Keratinocyte (primary cell): ENCODE measurements at regions not wholly inside any gene's neighbourhood (a gene's known extent, or its start where the extent isn't known, plus 50 kb on each side); places are given as distances from the start of the nearest gene placed in this dataset.

Experiments
- DNase-seq: peaks from one replicate; pipeline ENCODE4 v3.0.0-alpha.2; 2011; ENCODE audit warnings: low read depth, missing footprints, low spot score
- FAIRE-seq: peaks from 2 replicates; lab custom pipeline; 2011; peaks lifted over from hg19 to GRCh38; lab: Jason Lieb, UNC
- H2AFZ ChIP-seq: 2 replicates; pipeline ENCODE4 v1.6.0; 2012; ENCODE audit warnings: low read length, control low read depth, inconsistent platforms; ENCODE audit not compliant: control insufficient read depth
- H3K27ac ChIP-seq: 2 replicates; pipeline ENCODE4 v1.5.1; 2011; ENCODE audit warnings: low read length; ENCODE audit not compliant: control insufficient read depth, insufficient read depth
- H3K27me3 ChIP-seq: 3 replicates; pipeline ENCODE4 v1.6.0; 2011; ENCODE audit warnings: low read length; ENCODE audit not compliant: control insufficient read depth, insufficient read depth; ENCODE audit errors: extremely low read depth
- H3K36me3 ChIP-seq, 2 experiments: 2 replicates in 1 of 2; 3 replicates in 1 of 2; pipeline ENCODE4 v1.5.1; 2011; ENCODE audit warnings: low read length in 2 of 2, mild to moderate bottlenecking in 1 of 2; ENCODE audit not compliant: control insufficient read depth in 2 of 2, insufficient read depth in 2 of 2; ENCODE audit errors: extremely low read depth in 1 of 2
- H3K4me1 ChIP-seq: 3 replicates; pipeline ENCODE4 v1.5.1; 2011; ENCODE audit warnings: low read length; ENCODE audit not compliant: control insufficient read depth, insufficient read depth; ENCODE audit errors: extremely low read depth
- H3K4me2 ChIP-seq: 3 replicates; pipeline ENCODE4 v1.6.0; 2011; ENCODE audit warnings: low read depth, low read length; ENCODE audit not compliant: control insufficient read depth, insufficient read depth; ENCODE audit errors: extremely low read depth
- H3K4me3 ChIP-seq, 3 experiments: fragments of 200-600 bp in 1 of 3; sonication (generic) in 1 of 3; 2 replicates in 2 of 3; 3 replicates in 1 of 3; pipeline ENCODE4 v1.5.1; 2011 to 2016; ENCODE audit warnings: low read length in 3 of 3, mild to moderate bottlenecking in 3 of 3, control low read depth in 2 of 3, inconsistent platforms in 1 of 3, low read depth in 1 of 3, mixed read lengths in 1 of 3, mixed run types in 1 of 3, moderate library complexity in 1 of 3; ENCODE audit not compliant: control insufficient read depth in 2 of 3, insufficient read depth in 2 of 3; ENCODE audit errors: extremely low read depth in 1 of 3
- H3K79me2 ChIP-seq: 2 replicates; pipeline ENCODE4 v1.6.0; 2012; ENCODE audit warnings: low read length; ENCODE audit not compliant: control insufficient read depth, insufficient read depth
- H3K9ac ChIP-seq: 3 replicates; pipeline ENCODE4 v1.6.0; 2011; ENCODE audit warnings: low read length; ENCODE audit not compliant: control insufficient read depth, insufficient read depth; ENCODE audit errors: extremely low read depth
- H3K9me1 ChIP-seq: 3 replicates; pipeline ENCODE4 v1.6.0; 2011; ENCODE audit warnings: low read length; ENCODE audit not compliant: control insufficient read depth, insufficient read depth; ENCODE audit errors: extremely low read depth
- H3K9me3 ChIP-seq: 2 replicates; pipeline ENCODE4 v1.5.1; 2012; ENCODE audit warnings: low read depth, low read length; ENCODE audit not compliant: control insufficient read depth
- H4K20me1 ChIP-seq: 3 replicates; pipeline ENCODE4 v1.6.0; 2011; ENCODE audit warnings: low read length; ENCODE audit not compliant: control insufficient read depth, insufficient read depth; ENCODE audit errors: extremely low read depth
- EZH2 ChIP-seq: IDR thresholded peaks from one replicate; pipeline ENCODE4 v1.6.1; 2012; ENCODE audit warnings: inconsistent platforms, mild to moderate bottlenecking, low read length, moderate library complexity
- dilution Hi-C: fragments of 300-500 bp; cut with MboI; formaldehyde crosslinking; loops from one replicate; pipeline ENCODE4 v1.7.0; 2020; ENCODE audit warnings: low sequenced_read_pairs; ENCODE audit not compliant: extremely low pct_ligation_motif_present
- TF ChIP-seq, protein P1 (sequence below), 3 experiments: IDR thresholded peaks in 1 of 3; conservative IDR thresholded peaks in 1 of 3; optimal IDR thresholded peaks in 1 of 3; 2 replicates in 2 of 3; 3 replicates in 1 of 3; pipeline versions ENCODE3 to v1.5.1; 2011; ENCODE audit warnings: low read length in 3 of 3, mild to moderate bottlenecking in 3 of 3, moderate library complexity in 2 of 3, control low read depth in 1 of 3, inconsistent platforms in 1 of 3; ENCODE audit not compliant: insufficient read depth in 2 of 3; ENCODE audit errors: extremely low read depth in 1 of 3

DNA sequence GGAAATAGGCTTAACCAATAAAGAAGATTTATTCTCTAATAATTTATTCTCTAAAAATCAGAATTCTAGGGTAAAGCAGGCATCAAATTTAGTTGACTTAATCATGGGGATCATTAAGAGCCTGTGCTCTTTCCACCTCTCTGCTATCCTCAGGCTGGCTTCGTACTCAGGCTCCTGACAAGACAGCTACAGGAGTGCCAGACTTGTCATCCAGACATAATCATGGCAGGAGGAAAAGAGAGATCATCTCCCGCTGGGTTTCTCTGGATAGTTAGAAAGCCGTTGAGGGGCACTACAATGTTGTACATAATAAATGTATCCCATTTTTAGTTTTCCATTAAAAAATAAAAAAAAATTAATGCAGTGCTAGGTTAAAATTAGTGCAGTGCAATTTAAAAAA is 171.9 kb downstream of the SEC61B start:
- no peak overlapping the region for H3K27ac ChIP-seq
- no peaks in the 10 kb centered on the region for H4K20me1 ChIP-seq
- peaks cover 8% of the 10 kb centered on the region for H3K4me1 ChIP-seq
- no peak overlapping the region for H2AFZ ChIP-seq
- H3K9me3 ChIP-seq: no peaks in the 10 kb centered on the region
- dilution Hi-C loops: no loop called here
- no peak for FAIRE-seq
- H3K9me1 ChIP-seq: no peaks in the 10 kb centered on the region
- no peak overlapping the region for H3K4me2 ChIP-seq
- H3K9ac ChIP-seq: no peak overlapping the region
- TF ChIP-seq, protein P1, sequence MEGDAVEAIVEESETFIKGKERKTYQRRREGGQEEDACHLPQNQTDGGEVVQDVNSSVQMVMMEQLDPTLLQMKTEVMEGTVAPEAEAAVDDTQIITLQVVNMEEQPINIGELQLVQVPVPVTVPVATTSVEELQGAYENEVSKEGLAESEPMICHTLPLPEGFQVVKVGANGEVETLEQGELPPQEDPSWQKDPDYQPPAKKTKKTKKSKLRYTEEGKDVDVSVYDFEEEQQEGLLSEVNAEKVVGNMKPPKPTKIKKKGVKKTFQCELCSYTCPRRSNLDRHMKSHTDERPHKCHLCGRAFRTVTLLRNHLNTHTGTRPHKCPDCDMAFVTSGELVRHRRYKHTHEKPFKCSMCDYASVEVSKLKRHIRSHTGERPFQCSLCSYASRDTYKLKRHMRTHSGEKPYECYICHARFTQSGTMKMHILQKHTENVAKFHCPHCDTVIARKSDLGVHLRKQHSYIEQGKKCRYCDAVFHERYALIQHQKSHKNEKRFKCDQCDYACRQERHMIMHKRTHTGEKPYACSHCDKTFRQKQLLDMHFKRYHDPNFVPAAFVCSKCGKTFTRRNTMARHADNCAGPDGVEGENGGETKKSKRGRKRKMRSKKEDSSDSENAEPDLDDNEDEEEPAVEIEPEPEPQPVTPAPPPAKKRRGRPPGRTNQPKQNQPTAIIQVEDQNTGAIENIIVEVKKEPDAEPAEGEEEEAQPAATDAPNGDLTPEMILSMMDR (optimal IDR thresholded peaks at IDR 0.05 in 1 of 3, IDR thresholded peaks at IDR 0.05 in 1 of 3, conservative IDR thresholded peaks at IDR 0.05 in 1 of 3; ENCODE audit: extremely low read depth in 1 of 3, insufficient read depth in 2 of 3, low read length in 3 of 3): no peak
- TF ChIP-seq EZH2: no peak
- H3K27me3 ChIP-seq: no peaks in the 10 kb centered on the region
- no peaks in the 10 kb centered on the region for H3K79me2 ChIP-seq
- DNase-seq: no peak
- H3K36me3 ChIP-seq: no peaks in the 10 kb centered on the region
- no peak overlapping the region for H3K4me3 ChIP-seq

DNA sequence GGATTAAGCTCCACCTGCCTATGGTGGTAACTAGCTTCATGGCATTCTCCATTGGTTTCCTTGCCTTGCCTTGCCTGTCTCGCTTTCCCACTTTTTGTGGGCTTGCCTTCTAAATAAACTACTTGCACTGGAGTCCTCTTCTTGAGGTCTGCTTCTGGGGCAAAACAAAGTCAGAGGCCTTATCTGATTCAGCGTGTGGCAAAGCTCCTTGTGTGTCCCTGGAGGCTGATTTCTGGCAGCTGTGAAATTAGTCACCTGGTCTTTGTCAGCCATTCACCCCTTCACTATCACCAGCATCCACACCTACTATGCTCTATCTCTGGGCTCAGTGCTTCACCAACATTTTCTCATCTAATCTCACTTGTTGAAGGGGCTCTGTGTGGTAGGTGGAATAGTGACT is 176.2 kb downstream of the SEC61B start:
- no peaks in the 10 kb centered on the region for H3K9me3 ChIP-seq
- dilution Hi-C loops: no loop called here
- FAIRE-seq: no peak

More for the DNA sequence above, 176.2 kb downstream of the SEC61B start:
- H3K9ac ChIP-seq: no peak overlapping the region
- H3K4me1 ChIP-seq: no peaks in the 10 kb centered on the region
- H3K4me3 ChIP-seq: no peak overlapping the region
- H3K27ac ChIP-seq: no peak overlapping the region
- no peak overlapping the region for H2AFZ ChIP-seq
- H3K36me3 ChIP-seq: no peaks in the 10 kb centered on the region
- H3K79me2 ChIP-seq: no peaks in the 10 kb centered on the region
- H4K20me1 ChIP-seq: no peaks in the 10 kb centered on the region
- TF ChIP-seq, protein P1 (optimal IDR thresholded peaks at IDR 0.05 in 1 of 3, IDR thresholded peaks at IDR 0.05 in 1 of 3, conservative IDR thresholded peaks at IDR 0.05 in 1 of 3; ENCODE audit: extremely low read depth in 1 of 3, insufficient read depth in 2 of 3, low read length in 3 of 3): no peak
- TF ChIP-seq EZH2: no peak
- no peaks in the 10 kb centered on the region for H3K27me3 ChIP-seq
- no peaks in the 10 kb centered on the region for H3K9me1 ChIP-seq
- H3K4me2 ChIP-seq: no peak overlapping the region
- DNase-seq: no peak
